BLaER1 (cell line): ENCODE measurements at regions not wholly inside any gene's neighbourhood (a gene's known extent, or its start where the extent isn't known, plus 50 kb on each side); places are given as distances from the start of the nearest gene placed in this dataset.
A peak's percentile ranks its signal among the peaks of the same experiment; 100 is the strongest.

Source experiments
- H3K27ac ChIP-seq: shearing (Covaris generic); formaldehyde crosslinking; 2 replicates; pipeline ENCODE4 v1.8.1; 2022
- H3K27me3 ChIP-seq: shearing (Covaris generic); formaldehyde crosslinking; 2 replicates; pipeline ENCODE4 v1.8.1; 2022
- H3K36me3 ChIP-seq: shearing (Covaris generic); formaldehyde crosslinking; 2 replicates; pipeline ENCODE4 v1.8.1; 2022
- H3K4me1 ChIP-seq: shearing (Covaris generic); formaldehyde crosslinking; 2 replicates; pipeline ENCODE4 v1.8.1; 2022
- H3K4me2 ChIP-seq: shearing (Covaris generic); formaldehyde crosslinking; 2 replicates; pipeline ENCODE4 v1.8.1; 2022
- H3K4me3 ChIP-seq: shearing (Covaris generic); formaldehyde crosslinking; 2 replicates; pipeline ENCODE4 v1.8.1; 2022
- H3K9ac ChIP-seq: shearing (Covaris generic); formaldehyde crosslinking; 2 replicates; pipeline ENCODE4 v1.8.1; 2022
- H3K9me3 ChIP-seq: shearing (Covaris generic); formaldehyde crosslinking; 2 replicates; pipeline ENCODE4 v1.8.1; 2022
- H4K20me1 ChIP-seq: shearing (Covaris generic); formaldehyde crosslinking; 2 replicates; pipeline ENCODE4 v1.8.1; 2022
- Cebpa-rat ChIP-seq: shearing (Covaris generic); IDR thresholded peaks from 2 replicates; pipeline ENCODE4 v1.8.1; 2022

DNA sequence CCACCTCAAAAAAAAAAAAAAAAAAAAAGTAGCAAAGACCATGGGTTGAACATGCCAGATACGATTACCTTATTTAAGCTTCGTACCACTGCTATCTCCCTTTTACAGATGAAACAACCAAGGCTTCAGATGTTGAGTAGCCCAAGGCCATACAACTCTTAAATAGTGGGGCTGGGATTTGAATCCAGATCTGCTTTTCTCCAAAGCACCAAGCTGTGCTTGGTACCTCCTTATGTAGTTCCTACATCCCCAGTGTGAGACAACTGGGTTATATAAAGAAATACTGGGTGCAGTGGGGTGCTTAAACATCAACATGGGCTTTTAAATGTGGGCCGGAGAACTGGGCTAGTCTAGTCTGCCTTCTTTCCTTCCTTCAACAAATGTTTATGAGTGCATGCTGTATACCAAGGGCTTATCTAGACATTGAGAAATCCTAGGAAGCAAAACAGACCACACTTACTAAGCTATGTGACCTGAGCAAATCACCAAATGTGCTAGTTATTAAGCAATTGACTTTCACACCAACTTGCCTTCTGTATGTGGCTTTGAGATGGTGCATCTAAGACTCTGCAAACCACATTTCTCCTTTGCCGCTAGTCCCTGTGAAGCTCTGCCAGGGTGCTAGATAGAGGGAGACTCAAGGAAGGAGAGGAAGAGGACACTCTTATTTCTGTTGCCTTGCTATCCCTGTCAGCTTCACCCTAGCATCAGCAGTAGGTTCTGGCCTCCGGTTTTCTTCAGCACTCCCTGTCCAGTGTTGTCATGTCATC is 201.4 kb upstream of the FOXN2 start:
- Histone ChIP-seq H3K9me3 (no peaks in the 10 kb centered on the region), H3K4me3 (no peak overlapping the region), H3K27me3 (no peaks in the 10 kb centered on the region), H3K4me2 (no peak overlapping the region), H3K9ac (no peak overlapping the region), H3K27ac (no peak overlapping the region), H3K36me3 (no peaks in the 10 kb centered on the region), H4K20me1 (no peaks in the 10 kb centered on the region), H3K4me1 (peaks cover 11% of the 10 kb centered on the region)
- TF ChIP-seq Cebpa-rat = no peak

DNA sequence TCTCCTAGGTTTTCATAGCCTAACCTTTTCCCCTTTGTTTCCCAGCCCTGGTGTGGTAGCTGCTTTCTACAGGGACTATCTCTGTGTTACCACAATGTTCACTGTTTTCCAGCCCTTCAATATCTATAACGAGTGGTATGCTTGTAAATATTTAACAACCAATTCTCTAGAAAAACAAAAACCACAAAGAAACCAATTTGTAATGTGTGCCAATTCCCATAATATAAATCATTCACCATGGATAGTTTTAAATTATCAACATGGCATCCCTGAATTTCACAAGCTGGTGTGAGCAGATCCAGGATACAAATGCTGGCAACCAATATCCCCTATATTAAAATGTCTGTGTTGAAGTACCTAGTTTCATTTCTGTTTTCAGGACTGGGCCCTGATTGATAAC is 200.7 kb upstream of the FOXN2 start:
- Histone ChIP-seq H3K27ac (no peak overlapping the region), H3K27me3 (no peaks in the 10 kb centered on the region), H3K4me1 (peaks cover 11% of the 10 kb centered on the region), H3K4me2 (no peak overlapping the region), H3K9me3 (no peaks in the 10 kb centered on the region), H3K4me3 (no peak overlapping the region), H3K9ac (no peak overlapping the region), H4K20me1 (no peaks in the 10 kb centered on the region), H3K36me3 (no peaks in the 10 kb centered on the region)
- no peak for TF ChIP-seq Cebpa-rat

DNA sequence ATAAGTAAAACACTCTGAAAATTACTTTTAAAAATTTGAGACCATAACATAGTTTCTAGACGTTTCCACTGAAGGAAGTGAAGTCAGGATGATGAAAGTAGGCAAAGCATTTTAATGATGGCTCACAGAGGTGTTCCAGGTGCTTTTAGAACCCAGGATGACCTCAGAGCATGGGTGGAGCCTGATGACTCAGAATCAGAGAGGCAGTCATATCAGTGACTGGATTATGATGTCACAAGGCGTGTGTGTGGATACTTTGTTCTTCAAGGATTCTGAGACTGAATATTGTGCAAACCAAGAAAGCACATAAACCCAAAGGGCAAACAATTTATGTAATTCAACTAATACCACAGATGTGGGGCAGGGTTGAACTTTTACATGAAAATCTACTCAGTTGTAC is 200.2 kb upstream of the FOXN2 start:
- Histone ChIP-seq H3K27ac (no peak overlapping the region), H3K9me3 (no peaks in the 10 kb centered on the region), H3K4me1 (peaks cover 11% of the 10 kb centered on the region), H3K9ac (no peak overlapping the region), H3K4me2 (no peak overlapping the region), H3K4me3 (no peak overlapping the region), H4K20me1 (no peaks in the 10 kb centered on the region), H3K36me3 (no peaks in the 10 kb centered on the region), H3K27me3 (no peaks in the 10 kb centered on the region)
- no peak for TF ChIP-seq Cebpa-rat

DNA sequence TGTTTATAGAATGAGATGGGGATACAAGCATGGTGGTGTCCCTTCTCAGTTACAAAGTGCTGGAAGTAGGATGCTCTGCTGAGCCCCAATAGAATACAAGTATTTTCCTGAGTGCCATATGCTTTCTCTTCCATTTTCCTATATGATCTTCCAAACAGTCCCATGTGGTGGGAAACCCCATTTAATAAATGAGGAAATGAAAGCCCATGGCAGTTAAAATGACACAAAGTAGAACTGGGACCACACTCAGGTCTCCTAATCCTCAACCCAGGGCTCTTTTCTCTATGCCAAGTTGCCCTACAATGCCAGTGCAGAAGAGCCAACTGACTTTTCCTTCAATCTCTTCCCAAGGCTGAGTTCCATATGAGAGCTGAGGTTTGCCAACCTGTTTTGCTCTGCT is 198.0 kb upstream of the FOXN2 start:
- Histone ChIP-seq H3K4me1 (peaks cover 7% of the 10 kb centered on the region), H3K27ac (no peak overlapping the region), H3K4me2 (no peak overlapping the region)

DNA sequence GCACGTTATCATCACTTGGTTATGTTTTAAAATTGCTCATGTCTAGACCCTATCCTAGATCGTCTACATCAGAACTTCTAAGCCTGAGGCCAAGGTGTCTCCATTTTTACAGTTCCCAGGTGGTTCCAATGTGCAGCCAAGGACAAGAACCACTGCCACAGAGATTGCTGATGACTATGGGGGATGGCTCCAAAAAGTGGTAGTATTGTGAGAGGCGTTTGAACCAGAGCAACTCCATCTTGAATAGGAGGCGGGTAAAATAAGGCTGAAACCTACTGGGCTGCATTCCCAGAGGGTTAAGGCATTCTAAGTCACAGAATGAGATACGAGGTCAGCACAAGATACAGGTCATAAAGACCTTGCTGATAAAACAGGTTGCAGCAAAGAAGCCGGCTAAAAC is 195.6 kb upstream of the FOXN2 start:
- H3K4me1 ChIP-seq = no peaks in the 10 kb centered on the region
- H3K4me2 ChIP-seq = no peak overlapping the region
- no peak overlapping the region for H3K9ac ChIP-seq
- H3K9me3 ChIP-seq = no peaks in the 10 kb centered on the region
- no peak overlapping the region for H3K27ac ChIP-seq
- H4K20me1 ChIP-seq = no peaks in the 10 kb centered on the region
- H3K4me3 ChIP-seq = no peak overlapping the region
- H3K27me3 ChIP-seq = no peaks in the 10 kb centered on the region
- no peak for TF ChIP-seq Cebpa-rat
- H3K36me3 ChIP-seq = no peaks in the 10 kb centered on the region

More for the DNA sequence above, 198.0 kb upstream of the FOXN2 start:
- Histone ChIP-seq H3K9ac (no peak overlapping the region), H4K20me1 (no peaks in the 10 kb centered on the region), H3K27me3 (no peaks in the 10 kb centered on the region), H3K4me3 (no peak overlapping the region), H3K36me3 (no peaks in the 10 kb centered on the region), H3K9me3 (no peaks in the 10 kb centered on the region)
- no peak for TF ChIP-seq Cebpa-rat

DNA sequence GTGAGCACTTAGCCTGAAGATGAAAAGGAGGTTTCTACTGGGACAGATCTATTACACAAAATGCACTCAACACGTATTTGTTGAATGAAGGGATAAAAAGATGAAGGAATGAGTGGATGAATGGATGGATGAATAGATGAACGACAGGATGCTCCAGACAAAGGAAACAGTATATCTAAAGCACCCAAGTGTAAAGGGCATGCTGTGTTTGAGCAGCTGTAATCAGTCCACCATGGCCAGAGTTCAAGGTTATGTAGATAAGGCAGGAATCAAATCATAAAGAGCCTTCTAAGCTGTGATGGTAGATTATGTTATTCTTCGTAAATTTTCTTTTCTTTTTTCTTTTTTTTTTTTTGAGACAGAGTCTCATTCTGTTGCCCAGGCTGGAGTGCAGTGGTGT is 194.4 kb upstream of the FOXN2 start:
- no peak for TF ChIP-seq Cebpa-rat
- Histone ChIP-seq H3K27ac (no peak overlapping the region), H4K20me1 (no peaks in the 10 kb centered on the region), H3K4me2 (no peak overlapping the region), H3K9ac (no peak overlapping the region), H3K4me3 (no peak overlapping the region), H3K4me1 (no peaks in the 10 kb centered on the region), H3K9me3 (no peaks in the 10 kb centered on the region), H3K27me3 (no peaks in the 10 kb centered on the region), H3K36me3 (no peaks in the 10 kb centered on the region)

DNA sequence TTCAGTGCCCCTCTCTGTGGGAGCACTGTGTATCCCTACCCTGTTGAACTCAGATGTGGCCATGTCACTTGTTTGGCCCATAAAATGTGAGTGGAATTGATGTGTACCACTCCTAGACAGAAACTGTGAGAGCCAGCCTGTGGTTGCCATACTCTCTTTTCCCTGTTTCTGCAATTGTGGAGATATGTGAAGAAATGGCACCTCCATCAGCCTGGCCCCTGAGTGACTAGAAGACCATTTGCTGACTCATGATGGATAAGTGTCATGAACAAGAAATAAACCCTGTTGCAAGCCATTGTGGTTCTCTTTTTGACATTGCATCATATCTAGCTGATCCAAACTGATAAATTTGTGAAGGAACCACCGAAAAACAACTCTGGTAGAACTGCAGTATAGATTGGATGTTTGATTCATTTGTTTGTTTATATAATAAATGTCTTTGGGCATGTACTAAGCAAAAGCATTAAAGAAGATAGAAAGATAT is 193.7 kb upstream of the FOXN2 start:
- Histone ChIP-seq H3K4me2 (no peak overlapping the region), H3K9ac (no peak overlapping the region), H3K36me3 (no peaks in the 10 kb centered on the region), H3K4me1 (no peaks in the 10 kb centered on the region), H3K27me3 (no peaks in the 10 kb centered on the region), H3K27ac (no peak overlapping the region), H3K9me3 (no peaks in the 10 kb centered on the region), H3K4me3 (no peak overlapping the region), H4K20me1 (no peaks in the 10 kb centered on the region)
- no peak for TF ChIP-seq Cebpa-rat

DNA sequence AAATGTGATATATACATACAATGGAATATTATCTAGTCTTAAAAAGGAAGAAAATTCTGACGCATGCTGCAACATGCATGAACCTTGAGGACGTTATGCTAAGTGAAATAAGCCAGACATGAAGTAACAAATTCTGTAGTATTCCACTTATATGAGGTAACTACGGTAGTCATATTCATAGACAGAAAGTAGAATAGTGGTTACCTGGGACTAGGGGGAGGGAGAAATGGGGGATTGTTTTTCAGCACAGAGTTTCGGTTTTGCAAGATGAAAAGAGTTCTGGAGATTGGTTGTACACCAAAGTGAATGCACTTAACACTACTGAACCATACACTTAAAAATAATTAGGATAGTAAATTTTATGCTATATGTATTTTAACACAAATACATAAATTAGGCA is 192.3 kb upstream of the FOXN2 start:
- Histone ChIP-seq H3K4me3 (no peak overlapping the region), H3K27ac (no peak overlapping the region), H3K4me1 (no peaks in the 10 kb centered on the region), H3K4me2 (no peak overlapping the region), H3K27me3 (no peaks in the 10 kb centered on the region), H3K9ac (no peak overlapping the region), H3K36me3 (no peaks in the 10 kb centered on the region), H3K9me3 (no peaks in the 10 kb centered on the region), H4K20me1 (no peaks in the 10 kb centered on the region)
- TF ChIP-seq Cebpa-rat = no peak

DNA sequence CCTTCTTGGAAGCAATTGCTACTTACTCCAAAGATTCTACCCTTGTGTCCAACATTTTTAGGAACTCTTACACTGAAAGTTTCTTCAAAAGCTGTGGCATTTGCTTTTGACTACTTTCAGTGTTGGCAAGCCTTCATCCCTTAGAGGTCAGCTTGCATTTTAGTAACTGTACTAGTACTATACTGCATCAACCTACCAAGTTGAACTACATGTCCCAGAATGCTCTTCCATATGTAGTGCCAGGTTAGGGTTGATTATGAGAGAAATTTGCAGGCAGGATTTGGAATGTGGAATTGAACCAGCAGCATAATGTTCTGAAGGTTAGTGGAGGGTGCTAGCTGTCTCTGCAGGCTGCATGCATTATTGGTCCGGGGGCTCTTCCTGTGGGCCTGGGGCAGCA is 189.9 kb upstream of the FOXN2 start:
- Histone ChIP-seq H3K4me1 (no peaks in the 10 kb centered on the region), H3K4me3 (no peak overlapping the region), H3K4me2 (no peak overlapping the region), H3K27me3 (no peaks in the 10 kb centered on the region), H3K9me3 (peaks cover 7% of the 10 kb centered on the region; the same call in 1 of the 2 replicates), H3K36me3 (no peaks in the 10 kb centered on the region), H4K20me1 (no peaks in the 10 kb centered on the region), H3K27ac (no peak overlapping the region), H3K9ac (no peak overlapping the region)
- no peak for TF ChIP-seq Cebpa-rat

DNA sequence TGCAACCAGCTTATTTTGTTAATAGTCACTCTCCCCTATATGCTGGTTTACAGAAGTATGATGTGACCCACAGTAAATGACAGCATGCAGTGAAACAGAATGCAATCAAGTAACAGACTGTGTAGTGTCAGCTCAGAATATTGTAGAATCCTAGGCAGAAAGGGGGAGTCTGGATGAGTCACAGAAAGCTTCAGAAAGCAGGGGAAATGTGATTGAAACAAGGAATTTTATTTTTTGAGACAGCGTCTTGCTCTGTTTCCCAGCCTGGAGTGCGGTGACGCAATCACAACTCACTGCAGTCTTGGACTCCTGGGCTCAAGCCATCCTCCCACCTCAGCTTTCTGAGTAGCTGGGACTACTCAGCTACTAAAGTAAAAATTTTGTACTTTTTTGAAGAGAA is 188.3 kb upstream of the FOXN2 start:
- 0 out of 2 replicates have a peak, but pooled peaks have one; percentile 37 for TF ChIP-seq Cebpa-rat
- H3K4me2 ChIP-seq = no peak overlapping the region
- H4K20me1 ChIP-seq = no peaks in the 10 kb centered on the region
- H3K27me3 ChIP-seq = no peaks in the 10 kb centered on the region
- no peak overlapping the region for H3K27ac ChIP-seq
- peaks cover 7% of the 10 kb centered on the region; the same call in 1 of the 2 replicates for H3K9me3 ChIP-seq
- H3K36me3 ChIP-seq = no peaks in the 10 kb centered on the region
- H3K4me3 ChIP-seq = no peak overlapping the region
- H3K9ac ChIP-seq = no peak overlapping the region
- no peaks in the 10 kb centered on the region for H3K4me1 ChIP-seq
